ENCODE measurements at regions not wholly inside any gene's neighbourhood (a gene's known extent, or its start where the extent isn't known, plus 50 kb on each side); places are given as distances from the start of the nearest gene placed in this dataset.

GRCh38 chr11:71334191-71334590 lies 81.8 kb upstream of the SHANK2 start:
- intact Hi-C loops (cut with DNase I): no loop called here
- Histone ChIP-seq H3K27me3 (peaks cover 0 to 35% (median 0%) of the 10 kb centered on the region in 9 donors), H3K36me3 (no peaks in the 10 kb centered on the region), H3K27ac (no peak overlapping the region), H3K9me3 (peaks cover 0 to 12% (median 0%) of the 10 kb centered on the region in 12 donors), H3K4me1 (no peaks in the 10 kb centered on the region), H3K4me3 (no peak overlapping the region)
- TF ChIP-seq, protein P1, sequence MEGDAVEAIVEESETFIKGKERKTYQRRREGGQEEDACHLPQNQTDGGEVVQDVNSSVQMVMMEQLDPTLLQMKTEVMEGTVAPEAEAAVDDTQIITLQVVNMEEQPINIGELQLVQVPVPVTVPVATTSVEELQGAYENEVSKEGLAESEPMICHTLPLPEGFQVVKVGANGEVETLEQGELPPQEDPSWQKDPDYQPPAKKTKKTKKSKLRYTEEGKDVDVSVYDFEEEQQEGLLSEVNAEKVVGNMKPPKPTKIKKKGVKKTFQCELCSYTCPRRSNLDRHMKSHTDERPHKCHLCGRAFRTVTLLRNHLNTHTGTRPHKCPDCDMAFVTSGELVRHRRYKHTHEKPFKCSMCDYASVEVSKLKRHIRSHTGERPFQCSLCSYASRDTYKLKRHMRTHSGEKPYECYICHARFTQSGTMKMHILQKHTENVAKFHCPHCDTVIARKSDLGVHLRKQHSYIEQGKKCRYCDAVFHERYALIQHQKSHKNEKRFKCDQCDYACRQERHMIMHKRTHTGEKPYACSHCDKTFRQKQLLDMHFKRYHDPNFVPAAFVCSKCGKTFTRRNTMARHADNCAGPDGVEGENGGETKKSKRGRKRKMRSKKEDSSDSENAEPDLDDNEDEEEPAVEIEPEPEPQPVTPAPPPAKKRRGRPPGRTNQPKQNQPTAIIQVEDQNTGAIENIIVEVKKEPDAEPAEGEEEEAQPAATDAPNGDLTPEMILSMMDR (IDR thresholded peaks at IDR 0.05): no peak
- no peak for TF ChIP-seq POLR2A (IDR thresholded peaks at IDR 0.05)
- 88 to 96% methylated on average over 1 of the region's 1 CpG; no CpG with 5 or more reads in 2 of the 4 donors for WGBS, 4 donors
- no peak for DNase-seq
- no peak for ATAC-seq

DNA sequence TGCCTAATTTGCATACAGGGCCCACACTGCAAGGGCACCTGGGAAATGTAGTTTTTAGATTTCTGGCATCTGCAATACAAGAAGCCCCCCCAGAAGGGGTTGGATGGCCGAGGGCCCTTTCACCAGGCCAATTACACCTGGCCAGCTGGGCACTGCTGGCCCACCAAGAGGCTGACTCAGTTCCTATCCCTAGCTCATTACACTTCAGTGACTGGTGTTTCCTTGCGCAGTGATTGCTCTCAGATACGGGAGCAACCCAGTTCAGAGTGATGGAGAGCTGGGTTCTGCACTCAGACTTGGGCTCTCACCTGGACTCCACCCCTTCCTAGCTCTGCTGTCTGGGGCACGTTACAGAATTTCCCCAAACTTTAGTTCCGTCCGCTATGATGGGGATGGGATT lies 81.1 kb upstream of the SHANK2 start:
- 76 to 85% (median 81%) methylated on average over 6 of the region's 6 CpGs for WGBS, 4 donors
- no peak overlapping the region for H3K4me3 ChIP-seq
- H3K27ac ChIP-seq: no peak overlapping the region
- intact Hi-C loops (cut with DNase I): no loop called here
- TF ChIP-seq, protein P1 (IDR thresholded peaks at IDR 0.05): no peak
- TF ChIP-seq POLR2A (IDR thresholded peaks at IDR 0.05): no peak
- peaks cover 0 to 12% (median 0%) of the 10 kb centered on the region in 12 donors for H3K9me3 ChIP-seq
- H3K36me3 ChIP-seq: no peaks in the 10 kb centered on the region
- H3K27me3 ChIP-seq: peaks cover 0 to 31% (median 0%) of the 10 kb centered on the region in 9 donors
- no peak for DNase-seq
- ATAC-seq: no peak
- no peaks in the 10 kb centered on the region for H3K4me1 ChIP-seq

DNA sequence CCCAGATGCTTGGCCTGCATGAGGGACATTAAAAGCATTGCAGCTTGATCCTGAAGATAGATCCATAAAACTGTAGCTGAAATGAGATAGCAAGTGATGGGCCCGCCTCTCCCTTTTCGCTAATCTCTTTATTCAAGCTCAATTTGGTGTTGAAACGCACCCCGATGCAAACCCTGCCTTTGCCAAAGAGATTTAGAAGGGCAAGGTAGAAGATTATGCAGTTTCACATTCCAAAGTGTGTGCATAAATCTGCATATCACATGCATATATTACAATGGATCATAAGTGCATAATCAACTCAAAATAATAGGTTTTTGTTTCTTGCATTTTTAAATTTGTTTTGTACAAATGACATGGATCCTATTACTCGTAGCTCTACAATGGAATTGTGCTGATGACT lies 80.1 kb upstream of the SHANK2 start:
- Histone ChIP-seq H3K36me3 (no peaks in the 10 kb centered on the region), H3K4me1 (no peaks in the 10 kb centered on the region), H3K27me3 (peaks cover 0 to 23% (median 0%) of the 10 kb centered on the region in 9 donors), H3K9me3 (peaks cover 0 to 12% (median 0%) of the 10 kb centered on the region in 12 donors), H3K4me3 (no peak overlapping the region), H3K27ac (no peak overlapping the region)
- TF ChIP-seq, protein P1 (IDR thresholded peaks at IDR 0.05): no peak
- TF ChIP-seq POLR2A (IDR thresholded peaks at IDR 0.05): no peak
- no peak for DNase-seq
- intact Hi-C loops (cut with DNase I): no loop called here
- 86 to 88% (median 88%) methylated on average over 5 of the region's 5 CpGs for WGBS, 4 donors
- no peak for ATAC-seq

GRCh38 chr11:71332046-71332445 lies 79.7 kb upstream of the SHANK2 start:
- H3K9me3 ChIP-seq: peaks cover 0 to 12% (median 0%) of the 10 kb centered on the region in 12 donors
- DNase-seq (no peak), ATAC-seq (no peak)
- 77 to 85% (median 80%) methylated on average over 3 of the region's 3 CpGs for WGBS, 4 donors
- no peaks in the 10 kb centered on the region for H3K36me3 ChIP-seq
- no peaks in the 10 kb centered on the region for H3K4me1 ChIP-seq
- no peak overlapping the region for H3K4me3 ChIP-seq
- intact Hi-C loops (cut with DNase I): no loop called here
- H3K27me3 ChIP-seq: peaks cover 0 to 23% (median 0%) of the 10 kb centered on the region in 9 donors
- TF ChIP-seq, protein P1 (IDR thresholded peaks at IDR 0.05): no peak
- TF ChIP-seq POLR2A (IDR thresholded peaks at IDR 0.05): no peak
- H3K27ac ChIP-seq: no peak overlapping the region
